DOHH2 (cell line): ENCODE measurements at regions not wholly inside any gene's neighbourhood (a gene's known extent, or its start where the extent isn't known, plus 50 kb on each side); places are given as distances from the start of the nearest gene placed in this dataset.

ENCODE experiments used
- H3F3A ChIP-seq: fragments of 200-600 bp; sonication (generic), shearing (Covaris generic); 2 replicates; pipeline ENCODE4 v1.6.0; 2016; ENCODE audit warnings: antibody characterized with exemption, mild to moderate bottlenecking; ENCODE audit not compliant: control insufficient read depth, insufficient read depth
- H3K27ac ChIP-seq: fragments of 200-600 bp; sonication (generic); 2 replicates; pipeline ENCODE4 v1.5.1; 2014; ENCODE audit warnings: low read depth, mild to moderate bottlenecking, low read length, moderate library complexity
- H3K27me3 ChIP-seq: fragments of 200-600 bp; sonication (generic); 2 replicates; pipeline ENCODE4 v1.6.1; 2014; ENCODE audit warnings: mild to moderate bottlenecking, low read length, mixed read lengths; ENCODE audit not compliant: control insufficient read depth
- H3K36me3 ChIP-seq: fragments of 200-600 bp; sonication (generic); 2 replicates; pipeline ENCODE4 v1.6.1; 2014; ENCODE audit warnings: mild to moderate bottlenecking, low read length, moderate library complexity, mixed read lengths; ENCODE audit not compliant: control insufficient read depth
- H3K4me1 ChIP-seq: fragments of 200-600 bp; sonication (generic); 2 replicates; pipeline ENCODE4 v1.6.1; 2014; ENCODE audit warnings: mild to moderate bottlenecking, low read length, mixed read lengths; ENCODE audit not compliant: control insufficient read depth
- H3K4me2 ChIP-seq: fragments of 200-600 bp; sonication (generic); 2 replicates; pipeline ENCODE4 v1.6.0; 2014; ENCODE audit warnings: mild to moderate bottlenecking, low read length, moderate library complexity
- H3K4me3 ChIP-seq: fragments of 200-600 bp; sonication (generic); 2 replicates; pipeline ENCODE4 v1.5.1; 2014; ENCODE audit warnings: mild to moderate bottlenecking, low read length, mixed read lengths
- H3K79me2 ChIP-seq: fragments of 200-600 bp; sonication (generic); 2 replicates; pipeline ENCODE4 v1.6.1; 2014; ENCODE audit warnings: mild to moderate bottlenecking, low read length, mixed read lengths; ENCODE audit not compliant: control insufficient read depth
- H3K9me2 ChIP-seq: fragments of 200-600 bp; sonication (generic); replicated peaks from 2 replicates; pipeline ENCODE4 v1.6.1; 2014; ENCODE audit warnings: mild to moderate bottlenecking, low read length, mixed read lengths; ENCODE audit not compliant: control insufficient read depth
- H3K9me3 ChIP-seq: fragments of 200-600 bp; sonication (generic); 2 replicates; pipeline ENCODE4 v1.6.1; 2014; ENCODE audit warnings: antibody characterized with exemption, low read length, mixed read lengths; ENCODE audit not compliant: control insufficient read depth, insufficient read depth
- H4K20me1 ChIP-seq: fragments of 200-600 bp; sonication (generic); 2 replicates; pipeline ENCODE4 v1.6.0; 2014; ENCODE audit warnings: low read depth, mild to moderate bottlenecking, antibody characterized with exemption, low read length, moderate library complexity; ENCODE audit not compliant: control insufficient read depth, insufficient read depth
- CTCF ChIP-seq: fragments of 200-600 bp; sonication (generic); IDR thresholded peaks from one replicate; pipeline ENCODE4 v1.5.1; 2014; ENCODE audit warnings: antibody characterized with exemption, mild to moderate bottlenecking, low read depth, low read length; ENCODE audit not compliant: poor library complexity, severe bottlenecking
- EZH2phosphoT487 ChIP-seq: fragments of 200-600 bp; sonication (generic); IDR thresholded peaks from 2 replicates; pipeline ENCODE4 v1.6.1; 2017; ENCODE audit warnings: borderline replicate concordance, mild to moderate bottlenecking, antibody characterized with exemption, low read length, moderate library complexity, mixed read lengths

- TF ChIP-seq EZH2phosphoT487 (no peak), CTCF (no peak)
- Histone ChIP-seq H3K27ac (no peak overlapping the region), H3K36me3 (no peaks in the 10 kb centered on the region), H3K4me1 (no peaks in the 10 kb centered on the region), H3K9me2 (no peaks in the 10 kb centered on the region), H3K27me3 (peaks cover 5% of the 10 kb centered on the region; the same call in 1 of the 2 replicates), H3K4me3 (no peak overlapping the region), H4K20me1 (no peaks in the 10 kb centered on the region), H3K79me2 (no peaks in the 10 kb centered on the region), H3K4me2 (no peak overlapping the region), H3K9me3 (no peaks in the 10 kb centered on the region), H3F3A (no peaks in the 10 kb centered on the region)
Observed at GRCh38 chr5:142388696-142389095, 63.9 kb upstream of the SPRY4 start.

GRCh38 chr5:142387024-142387682 is 62.3 kb upstream of the SPRY4 start:
- Histone ChIP-seq H3K4me3 (no peak overlapping the region), H3K27ac (no peak overlapping the region), H3K4me1 (no peaks in the 10 kb centered on the region), H3K9me3 (no peaks in the 10 kb centered on the region), H3K79me2 (no peaks in the 10 kb centered on the region), H3F3A (no peaks in the 10 kb centered on the region), H3K36me3 (no peaks in the 10 kb centered on the region), H3K4me2 (no peak overlapping the region), H3K27me3 (peaks cover 5% of the 10 kb centered on the region; the same call in 1 of the 2 replicates), H3K9me2 (no peaks in the 10 kb centered on the region), H4K20me1 (no peaks in the 10 kb centered on the region)
- no peak for TF ChIP-seq EZH2phosphoT487
- TF ChIP-seq CTCF = no peak

GRCh38 chr5:142386137-142387023 is 61.6 kb upstream of the SPRY4 start:
- Histone ChIP-seq H3K4me2 (no peak overlapping the region), H3K36me3 (no peaks in the 10 kb centered on the region), H3K27ac (no peak overlapping the region), H3K4me3 (no peak overlapping the region), H3K27me3 (peaks cover 5% of the 10 kb centered on the region; the same call in 1 of the 2 replicates), H3K79me2 (no peaks in the 10 kb centered on the region), H3K9me2 (no peaks in the 10 kb centered on the region), H4K20me1 (no peaks in the 10 kb centered on the region), H3K9me3 (no peaks in the 10 kb centered on the region), H3F3A (no peaks in the 10 kb centered on the region), H3K4me1 (no peaks in the 10 kb centered on the region)
- TF ChIP-seq EZH2phosphoT487 (no peak), CTCF (no peak)
